Activated gamma-delta T cell treated with anti-CD3 and anti-CD28 coated beads, Interleukin-2, amount 50 U/mL, for 16 hours (primary cell): ENCODE measurements at regions not wholly inside any gene's neighbourhood (a gene's known extent, or its start where the extent isn't known, plus 50 kb on each side); places are given as distances from the start of the nearest gene placed in this dataset.

Experiments
- DNase-seq: peaks from one replicate; pipeline ENCODE4 v3.0.0-alpha.2; 2020; ENCODE audit warnings: low read depth

- no peak for DNase-seq
Measured at GRCh38 chr18:42137693-42138375, 182.8 kb downstream of the PIK3C3 start.

- DNase-seq, result no peak
Measured at GRCh38 chr18:42141439-42141838, 186.4 kb downstream of the PIK3C3 start.

GRCh38 chr18:42155024-42155423, 200.0 kb downstream of the PIK3C3 start:
- DNase-seq, result no peak

GRCh38 chr18:42156281-42156680, 201.2 kb downstream of the PIK3C3 start:
- DNase-seq, result no peak

GRCh38 chr18:42157420-42157819, 202.4 kb downstream of the PIK3C3 start:
- DNase-seq, result no peak

- DNase-seq, result no peak
Measured at GRCh38 chr18:42157878-42158277, 202.8 kb downstream of the PIK3C3 start.

DNA sequence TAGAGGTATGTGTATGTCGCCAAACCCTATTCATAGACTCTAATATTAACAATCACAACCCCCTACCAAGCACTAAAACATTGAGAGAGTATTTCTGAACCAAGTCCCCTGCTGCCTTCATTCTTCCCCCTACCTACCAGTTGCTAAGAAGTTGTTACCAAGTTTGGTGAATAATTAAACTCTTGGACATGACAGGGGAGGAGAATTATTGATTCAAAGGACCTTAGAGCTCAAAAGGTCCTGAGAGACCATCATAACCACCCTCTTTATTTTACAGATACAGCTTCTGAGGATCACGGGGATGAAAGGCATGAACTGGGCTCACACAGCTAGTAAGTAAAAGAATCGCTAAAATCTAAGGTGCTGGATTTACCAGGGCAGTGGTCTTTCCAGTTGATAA, 204.1 kb downstream of the PIK3C3 start:
- no peak for DNase-seq

DNA sequence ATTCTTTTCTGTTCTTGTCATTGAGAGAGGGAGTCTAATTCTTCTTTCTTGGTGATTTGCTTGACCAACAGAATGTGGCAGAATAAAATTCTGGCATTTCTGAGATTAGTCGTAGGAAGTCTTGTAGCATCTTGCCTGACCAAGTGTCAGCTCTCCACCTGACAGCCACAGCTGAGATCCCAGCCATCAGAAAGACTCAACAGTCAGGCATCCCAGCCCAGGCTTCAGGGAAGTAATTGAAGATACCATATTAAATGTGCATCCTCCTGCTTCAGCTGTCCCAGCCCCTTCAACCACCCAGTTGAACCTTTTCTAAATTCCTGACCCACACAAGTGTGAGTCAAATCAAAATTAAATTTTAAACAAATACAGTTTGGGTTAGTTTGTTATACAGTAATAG, 208.3 kb downstream of the PIK3C3 start:
- DNase-seq, result no peak

DNA sequence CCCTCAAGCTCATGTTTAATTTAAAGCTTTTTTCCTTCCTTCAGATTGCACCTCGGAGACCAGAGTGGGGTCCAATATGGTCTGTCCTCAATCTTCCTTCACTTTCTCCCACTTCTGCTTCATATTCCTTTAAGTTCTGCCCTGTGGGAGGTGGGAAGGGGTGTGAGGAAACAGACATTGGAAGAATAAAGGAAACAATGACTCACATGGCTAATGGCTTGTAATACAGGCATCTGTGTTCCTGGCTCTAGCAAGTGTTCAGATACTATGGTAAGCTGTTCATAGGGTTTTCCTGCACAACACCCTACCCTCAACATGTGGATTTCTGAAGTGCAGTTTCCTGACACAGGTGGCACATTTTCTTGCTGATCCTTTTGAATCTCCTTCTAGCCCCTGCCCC, 209.5 kb downstream of the PIK3C3 start:
- DNase-seq, result no peak

GRCh38 chr18:42165922-42166513, 211.0 kb downstream of the PIK3C3 start:
- DNase-seq, result no peak

DNA sequence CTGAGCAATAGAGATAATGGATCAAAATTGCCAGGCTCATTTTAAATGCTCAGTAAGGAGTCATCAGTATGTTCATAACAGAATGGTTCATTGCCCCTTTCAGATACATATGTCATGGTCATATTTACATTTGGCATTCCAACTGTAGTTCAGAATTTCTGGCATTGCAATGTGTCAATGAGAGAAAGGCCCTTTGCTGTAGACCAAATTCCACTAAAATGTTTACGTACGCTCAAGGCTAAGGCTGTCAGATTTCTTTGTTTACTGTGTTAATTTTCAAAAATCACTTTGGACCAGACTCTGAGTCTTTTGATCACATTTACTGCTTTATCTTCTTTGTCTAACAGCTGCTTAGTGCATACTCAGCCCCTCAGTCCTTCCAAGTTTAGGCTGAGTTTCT, 213.5 kb downstream of the PIK3C3 start:
- no peak for DNase-seq

- DNase-seq, result no peak
Measured at GRCh38 chr18:42168907-42169306, 213.9 kb downstream of the PIK3C3 start.

DNA sequence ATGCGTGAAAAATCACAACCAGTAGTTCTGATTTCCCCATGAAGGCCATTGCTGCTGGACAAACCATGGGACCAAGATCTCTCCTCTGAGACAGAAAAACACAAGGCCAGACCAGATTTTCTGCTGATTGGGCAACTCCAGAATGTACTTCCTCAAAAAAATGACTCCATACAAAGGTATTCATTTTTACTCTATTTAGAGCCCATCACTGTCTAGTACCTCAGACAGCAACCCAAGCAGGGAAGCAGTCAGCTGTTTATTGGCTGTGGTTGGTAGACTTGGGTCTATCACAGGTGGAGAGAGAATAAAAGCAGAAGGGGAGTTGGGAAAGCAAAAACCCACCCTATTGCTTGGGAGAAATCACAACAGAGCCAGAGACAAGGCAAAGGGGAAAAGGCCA, 219.9 kb downstream of the PIK3C3 start:
- no peak for DNase-seq

GRCh38 chr18:42176599-42176998, 221.6 kb downstream of the PIK3C3 start:
- DNase-seq, result no peak

- DNase-seq, result no peak
Measured at GRCh38 chr18:42177390-42177789, 222.4 kb downstream of the PIK3C3 start.

DNA sequence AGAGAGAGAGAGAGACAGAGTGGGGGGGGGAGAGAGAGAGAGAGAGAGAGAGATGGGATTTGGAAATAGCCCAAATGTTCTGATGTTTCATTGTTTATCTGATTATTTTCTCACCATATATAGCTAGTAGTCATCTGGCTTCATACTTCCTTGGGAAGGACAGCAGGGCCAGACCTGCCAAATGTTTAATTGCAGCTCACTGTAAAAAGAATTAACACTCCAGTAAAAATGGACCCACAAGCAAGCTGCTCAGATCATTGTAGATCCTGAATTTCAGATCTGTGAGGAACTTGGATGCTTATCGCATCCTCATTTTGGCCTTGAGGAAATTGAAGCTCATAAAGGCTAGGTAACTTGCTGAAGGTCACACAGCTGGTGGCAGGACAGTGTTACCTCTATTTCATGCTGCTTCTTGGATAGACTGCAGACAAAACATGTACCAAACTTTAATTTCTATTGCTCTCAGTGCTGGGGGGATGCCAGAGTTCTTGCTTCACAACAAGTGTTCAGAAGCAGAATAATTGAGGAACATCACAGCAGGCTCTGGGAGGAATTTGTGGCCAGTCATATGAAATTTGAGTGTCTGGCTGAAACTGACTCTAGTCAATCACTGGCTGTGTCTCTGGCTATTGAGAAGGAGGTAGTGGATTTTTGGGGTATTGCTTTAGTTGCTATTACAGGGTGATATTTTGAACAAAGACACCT, 223.5 kb downstream of the PIK3C3 start:
- no peak for DNase-seq

- DNase-seq, result no peak
Measured at GRCh38 chr18:42179542-42180121, 224.6 kb downstream of the PIK3C3 start.

- DNase-seq, result no peak
Measured at GRCh38 chr18:42181474-42181873, 226.4 kb downstream of the PIK3C3 start.

GRCh38 chr18:42182728-42183700, 228.0 kb downstream of the PIK3C3 start:
- DNase-seq, result no peak

- DNase-seq, result no peak
Measured at GRCh38 chr18:42183746-42184145, 228.7 kb downstream of the PIK3C3 start.

GRCh38 chr18:42184685-42185477, 229.8 kb downstream of the PIK3C3 start:
- no peak for DNase-seq
